H1 (cell line): ENCODE measurements at regions not wholly inside any gene's neighbourhood (a gene's known extent, or its start where the extent isn't known, plus 50 kb on each side); places are given as distances from the start of the nearest gene placed in this dataset.

Experiments
- CTCF ChIA-PET: fragments of 300-600 bp; sonication (Branson Sonifier 250); formaldehyde crosslinking; loops from one replicate; lab custom pipeline; 2021; ENCODE audit not compliant: partially characterized antibody; lab: Charles Lee
- POLR2A ChIA-PET: fragments of 300-600 bp; sonication (Branson Sonifier 250); formaldehyde crosslinking; loops from one replicate; lab custom pipeline; 2021; ENCODE audit warnings: inconsistent platforms; ENCODE audit not compliant: partially characterized antibody; lab: Charles Lee
- DNase-seq, 2 experiments: peaks; one replicate each; pipeline versions ENCODE4 v3.0.0 to v3.0.0-alpha.2; 2010 to 2022; ENCODE audit warnings: low spot score in 2 of 2, low read depth in 1 of 2, mixed read lengths in 1 of 2
- FAIRE-seq: peaks from 2 replicates; lab custom pipeline; 2011; peaks lifted over from hg19 to GRCh38; lab: Jason Lieb, UNC
- H2AFZ ChIP-seq: 2 replicates; pipeline ENCODE4 v1.8.1; 2012; ENCODE audit warnings: low read length, inconsistent platforms
- H2AK5ac ChIP-seq: 2 replicates; pipeline ENCODE4 v1.6.1; 2013; ENCODE audit warnings: low read depth, low read length
- H2BK120ac ChIP-seq: replicated peaks from 2 replicates; pipeline ENCODE3; 2013; ENCODE audit warnings: low read depth, low read length, inconsistent platforms
- H2BK12ac ChIP-seq: 2 replicates; pipeline ENCODE4 v1.6.1; 2013; ENCODE audit warnings: low read depth, low read length
- H2BK15ac ChIP-seq: 2 replicates; pipeline ENCODE4 v1.6.1; 2013; ENCODE audit warnings: low read length
- H2BK20ac ChIP-seq: 2 replicates; pipeline ENCODE4 v1.6.1; 2013; ENCODE audit warnings: low read length
- H2BK5ac ChIP-seq: 2 replicates; pipeline ENCODE4 v1.6.1; 2013; ENCODE audit warnings: low read depth, low read length
- H3K14ac ChIP-seq: 2 replicates; pipeline ENCODE4 v1.6.1; 2013; ENCODE audit warnings: inconsistent platforms; ENCODE audit not compliant: insufficient read length
- H3K18ac ChIP-seq: 2 replicates; pipeline ENCODE4 v1.6.1; 2013; ENCODE audit warnings: low read length; ENCODE audit errors: extremely low read depth
- H3K23ac ChIP-seq: 2 replicates; pipeline ENCODE4 v1.6.1; 2013; ENCODE audit warnings: inconsistent platforms; ENCODE audit not compliant: insufficient read length
- H3K23me2 ChIP-seq: 2 replicates; pipeline ENCODE4 v1.6.1; 2013; ENCODE audit warnings: low read depth, low read length
- H3K27ac ChIP-seq: 2 replicates; pipeline ENCODE4 v1.6.1; 2011; ENCODE audit warnings: low read depth, low read length, inconsistent platforms
- H3K27me3 ChIP-seq, 4 experiments: replicated peaks in 1 of 4; 1 replicate in 1 of 4; 2 replicates in 3 of 4; pipeline versions ENCODE4 v1.6.1 to v1.8.1; 2011 to 2013; ENCODE audit warnings: low read length in 3 of 4, mild to moderate bottlenecking in 3 of 4, inconsistent platforms in 2 of 4, mixed read lengths in 2 of 4, moderate library complexity in 1 of 4; ENCODE audit not compliant: control insufficient read depth in 3 of 4, insufficient read depth in 3 of 4; ENCODE audit errors: extremely low read depth in 1 of 4
- H3K36me3 ChIP-seq, 4 experiments: 2 replicates each; pipeline versions ENCODE4 v1.6.1 to v1.8.1; 2011 to 2013; ENCODE audit warnings: mild to moderate bottlenecking in 4 of 4, low read length in 3 of 4, moderate library complexity in 2 of 4, control low read depth in 1 of 4, inconsistent platforms in 1 of 4; ENCODE audit not compliant: insufficient read depth in 4 of 4, control insufficient read depth in 2 of 4
- H3K4ac ChIP-seq: replicated peaks from 2 replicates; pipeline ENCODE3; 2013; ENCODE audit warnings: low read length, low read depth, mixed read lengths, inconsistent platforms; ENCODE audit not compliant: insufficient read length
- H3K4me1 ChIP-seq, 4 experiments: replicated peaks in 1 of 4; 1 replicate in 1 of 4; 2 replicates in 3 of 4; pipeline versions ENCODE4 v1.6.1 to v1.8.1; 2011 to 2013; ENCODE audit warnings: low read length in 3 of 4, inconsistent platforms in 2 of 4, mixed read lengths in 1 of 4; ENCODE audit not compliant: insufficient read depth in 4 of 4, control insufficient read depth in 3 of 4
- H3K4me2 ChIP-seq, 2 experiments: 2 replicates each; pipeline versions ENCODE4 v1.6.1 to v1.8.1; 2011 to 2013; ENCODE audit warnings: low read depth in 2 of 2, low read length in 2 of 2, control low read depth in 1 of 2, inconsistent platforms in 1 of 2, mild to moderate bottlenecking in 1 of 2; ENCODE audit not compliant: insufficient read depth in 1 of 2
- H3K4me3 ChIP-seq, 4 experiments: fragments of 200-600, 300-600 bp in 1 of 4; sonication (generic), shearing (Covaris generic), sonication (Bioruptor Twin) in 1 of 4; 2 replicates each; pipeline versions ENCODE4 v1.5.1 to v1.8.1; 2011 to 2016; ENCODE audit warnings: low read length in 4 of 4, low read depth in 3 of 4, control low read depth in 2 of 4, inconsistent platforms in 2 of 4, mild to moderate bottlenecking in 2 of 4, mixed read lengths in 1 of 4, moderate library complexity in 1 of 4; ENCODE audit not compliant: insufficient read depth in 2 of 4; ENCODE audit errors: extremely low read depth in 1 of 4
- H3K56ac ChIP-seq: replicated peaks from 2 replicates; pipeline ENCODE3; 2013; ENCODE audit warnings: low read depth, mild to moderate bottlenecking, mixed read lengths, low read length, inconsistent platforms; ENCODE audit not compliant: insufficient read length
- H3K79me1 ChIP-seq: 2 replicates; pipeline ENCODE4 v1.6.1; 2013; ENCODE audit warnings: low read depth, low read length, control low read depth
- H3K79me2 ChIP-seq, 2 experiments: 2 replicates each; pipeline versions ENCODE4 v1.6.1 to v1.8.1; 2012 to 2013; ENCODE audit warnings: low read length in 2 of 2, mild to moderate bottlenecking in 2 of 2, inconsistent platforms in 1 of 2; ENCODE audit not compliant: insufficient read depth in 2 of 2, control insufficient read depth in 1 of 2
- H3K9ac ChIP-seq, 4 experiments: replicated peaks in 1 of 4; 1 replicate in 1 of 4; 2 replicates in 3 of 4; pipeline versions ENCODE4 v1.6.1 to v1.8.1; 2011 to 2013; ENCODE audit warnings: low read depth in 3 of 4, low read length in 3 of 4, control low read depth in 2 of 4, mild to moderate bottlenecking in 2 of 4, moderate library complexity in 2 of 4, inconsistent platforms in 1 of 4; ENCODE audit errors: extremely low read depth in 1 of 4
- H3K9me3 ChIP-seq, 2 experiments: 2 replicates each; pipeline versions ENCODE4 v1.6.1 to v1.8.1; 2012 to 2013; ENCODE audit warnings: mild to moderate bottlenecking in 2 of 2, moderate library complexity in 2 of 2, control low read depth in 1 of 2, inconsistent platforms in 1 of 2, low read depth in 1 of 2, low read length in 1 of 2, mixed read lengths in 1 of 2; ENCODE audit not compliant: insufficient read depth in 2 of 2
- H4K20me1 ChIP-seq, 2 experiments: replicated peaks in 1 of 2; 2 replicates each; pipeline versions ENCODE3 to v1.8.1; 2011 to 2013; ENCODE audit warnings: inconsistent platforms in 2 of 2, low read length in 2 of 2, mild to moderate bottlenecking in 1 of 2; ENCODE audit not compliant: insufficient read depth in 2 of 2, control insufficient read depth in 1 of 2
- H4K5ac ChIP-seq: 2 replicates; pipeline ENCODE4 v1.6.1; 2013; ENCODE audit warnings: low read length, low read depth, mixed read lengths, inconsistent platforms; ENCODE audit not compliant: insufficient read length
- H4K8ac ChIP-seq: 2 replicates; pipeline ENCODE4 v1.8.0; 2013; ENCODE audit warnings: mild to moderate bottlenecking, moderate library complexity, low read length, inconsistent platforms; ENCODE audit not compliant: insufficient read depth; ENCODE audit errors: extremely low read depth
- H4K91ac ChIP-seq: replicated peaks from 2 replicates; pipeline ENCODE3; 2013; ENCODE audit warnings: low read length, mixed read lengths, inconsistent platforms; ENCODE audit not compliant: insufficient read length
- CEBPB ChIP-seq: IDR thresholded peaks from 2 replicates; pipeline ENCODE4 v1.6.1; 2012; ENCODE audit warnings: low read depth, low read length
- CHD1 ChIP-seq: IDR thresholded peaks from 2 replicates; pipeline ENCODE4 v1.6.1; 2012; ENCODE audit warnings: low read depth, low read length, improper control_type of control experiment
- TEAD4 ChIP-seq: IDR thresholded peaks from 2 replicates; pipeline ENCODE4 v1.6.1; 2012; ENCODE audit warnings: low read depth, low read length, inconsistent platforms, mixed read lengths
- WGBS, 2 experiments: shearing (Covaris generic) in 1 of 2; methylation state at CpG; one replicate each; pipeline versions ENCODE4 v1.1.6 to v1.1.7; 2013 to 2015; ENCODE audit warnings: low lambda C conversion rate in 2 of 2, mixed read lengths in 2 of 2, inconsistent platforms in 1 of 2, low coverage in 1 of 2, missing lambda C conversion rate in 1 of 2; ENCODE audit not compliant: insufficient replicate concordance in 2 of 2, insufficient coverage in 1 of 2, insufficient read length in 1 of 2; ENCODE audit errors: extremely low coverage in 1 of 2, missing lambda C conversion rate in 1 of 2; 5-methylcytosine and 5-hydroxymethylcytosine counted together
- TF ChIP-seq, protein P1 (sequence below): IDR thresholded peaks from 2 replicates; pipeline ENCODE4 v1.6.1; 2011; ENCODE audit warnings: low read length, improper control_type of control experiment

DNA sequence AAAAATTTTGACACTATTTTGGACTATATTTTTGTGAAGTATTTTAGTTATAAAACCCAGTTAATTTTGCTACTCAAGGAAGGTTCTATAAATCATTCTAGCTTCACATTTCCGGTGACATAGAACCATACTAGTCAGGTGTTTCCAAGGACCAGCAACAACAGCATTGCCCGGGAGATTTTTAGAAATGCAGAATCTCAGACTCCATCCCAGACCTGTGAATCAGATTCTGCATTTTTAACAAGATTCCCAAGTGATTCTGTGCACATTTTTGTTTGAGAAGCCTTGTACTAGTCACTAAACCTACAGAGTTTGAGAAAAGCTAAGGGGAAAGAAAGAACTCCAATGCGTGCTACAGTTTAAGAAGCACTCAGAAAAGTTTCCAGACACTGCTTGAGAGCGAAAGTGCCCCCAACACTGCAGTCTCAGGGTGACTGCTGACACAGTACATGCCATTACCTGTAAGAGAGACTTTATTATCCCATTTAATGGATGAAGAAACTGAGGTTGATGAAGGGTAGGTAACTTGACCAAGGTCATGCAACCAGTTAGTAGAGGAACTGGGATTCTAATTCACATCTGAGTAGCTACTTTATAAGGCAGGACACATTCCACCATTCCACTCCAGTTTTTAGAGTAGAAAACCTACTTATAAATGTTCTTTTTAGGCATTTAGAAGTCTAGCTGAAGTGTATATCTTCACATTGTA, 49.7 kb upstream of the USP3 start:
- Histone ChIP-seq H3K9ac (no peak overlapping the region), H3K27me3 (no peaks in the 10 kb centered on the region), H2BK5ac (no peak overlapping the region), H3K4me2 (no peak overlapping the region), H3K4me3 (no peak overlapping the region), H2AFZ (no peak overlapping the region), H4K8ac (no peak overlapping the region), H2BK20ac (no peak overlapping the region), H2BK12ac (no peak overlapping the region), H3K23ac (no peak overlapping the region), H3K14ac (no peak overlapping the region), H3K23me2 (no peaks in the 10 kb centered on the region), H4K91ac (no peak overlapping the region), H3K18ac (no peak overlapping the region), H2BK15ac (no peak overlapping the region), H3K79me2 (no peaks in the 10 kb centered on the region), H3K27ac (no peak overlapping the region), H2AK5ac (no peak overlapping the region), H3K79me1 (no peaks in the 10 kb centered on the region), H3K9me3 (peaks cover 9 to 16% of the 10 kb centered on the region in 2 experiments), H3K56ac (no peak overlapping the region), H4K5ac (no peak overlapping the region), H4K20me1 (no peaks in the 10 kb centered on the region), H2BK120ac (no peak overlapping the region), H3K4ac (no peak overlapping the region), H3K4me1 (peaks cover 0 to 5% (median 2%) of the 10 kb centered on the region in 4 experiments; a peak in 2 of 7 replicates), H3K36me3 (peaks cover 0 to 6% (median 0%) of the 10 kb centered on the region in 4 experiments; a peak in 1 of 8 replicates)
- FAIRE-seq (no peak), DNase-seq (no peak)
- CTCF ChIA-PET = interaction anchor here (0.7 to 2.5 kb wide), 4 partner anchors 8 to 26 kb away, joined by 3 to 9 read pairs (median 4); no protein-coding TSS in a partner anchor
- no peak for TF ChIP-seq CHD1
- no peak for TF ChIP-seq CEBPB
- TF ChIP-seq, protein P1, sequence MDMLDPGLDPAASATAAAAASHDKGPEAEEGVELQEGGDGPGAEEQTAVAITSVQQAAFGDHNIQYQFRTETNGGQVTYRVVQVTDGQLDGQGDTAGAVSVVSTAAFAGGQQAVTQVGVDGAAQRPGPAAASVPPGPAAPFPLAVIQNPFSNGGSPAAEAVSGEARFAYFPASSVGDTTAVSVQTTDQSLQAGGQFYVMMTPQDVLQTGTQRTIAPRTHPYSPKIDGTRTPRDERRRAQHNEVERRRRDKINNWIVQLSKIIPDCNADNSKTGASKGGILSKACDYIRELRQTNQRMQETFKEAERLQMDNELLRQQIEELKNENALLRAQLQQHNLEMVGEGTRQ = no peak
- no peak for TF ChIP-seq TEAD4
- 73% methylated on average over 4 of the region's 4 CpGs; no CpG with 5 or more reads in 1 of the 2 experiments for WGBS, 2 experiments
- POLR2A ChIA-PET = no interaction called here
